ENCODE measurements at regions not wholly inside any gene's neighbourhood (a gene's known extent, or its start where the extent isn't known, plus 50 kb on each side); places are given as distances from the start of the nearest gene placed in this dataset.

DNA sequence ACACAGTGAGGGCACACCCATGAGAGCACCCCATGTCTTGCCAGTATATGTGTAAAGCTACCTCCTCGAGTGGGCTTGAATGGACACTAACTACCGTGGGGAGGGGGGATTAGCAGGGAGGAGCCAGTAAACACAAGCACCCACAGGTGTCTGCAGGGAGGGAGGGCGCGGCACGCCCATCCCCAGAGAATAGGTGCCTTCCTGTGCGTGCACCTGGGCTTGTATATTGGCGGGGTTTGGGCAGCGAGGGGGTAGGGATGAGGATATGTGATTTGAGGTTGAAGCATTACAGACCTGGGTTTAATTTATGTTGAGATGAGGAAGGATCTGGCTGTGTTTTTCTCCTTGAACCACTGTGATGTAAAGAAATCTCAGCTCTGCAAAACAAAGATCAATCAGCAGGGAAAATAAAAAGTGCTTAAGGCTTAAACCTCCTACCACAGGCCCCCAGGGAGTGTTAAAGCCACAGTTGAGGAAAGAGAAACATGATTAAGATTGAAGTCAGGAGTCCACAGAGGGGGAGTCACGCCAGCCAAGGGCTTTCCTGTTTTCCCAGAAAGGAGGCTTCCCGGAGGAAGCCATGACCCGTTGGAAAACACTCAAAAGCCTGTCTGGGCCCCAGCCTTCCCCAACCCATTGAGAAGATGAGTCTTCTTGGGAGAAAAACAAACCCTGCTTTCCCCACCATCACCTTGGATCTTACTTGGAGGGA lies 80.0 kb downstream of the CAMK2N1 start:
- intact Hi-C loops (cut with micrococcal nuclease; ENCODE audit: unreplicated experiment): no loop called here
- no peaks in the 10 kb centered on the region for H3K36me3 ChIP-seq (ENCODE audit: insufficient read depth, low read length, poor library complexity, severe bottlenecking)
- H3K4me1 ChIP-seq (ENCODE audit: insufficient read depth, low read length, poor library complexity, severe bottlenecking): no peaks in the 10 kb centered on the region
- ChIA-PET POLR2A (ENCODE audit: low non-redundant PET) (no interaction called here), CTCF (no interaction called here)
- DNase-seq (ENCODE audit: low spot score): no peak
- no peak overlapping the region for H3K4me3 ChIP-seq (ENCODE audit: low read depth, low read length, poor library complexity, severe bottlenecking)
- no peak for TF ChIP-seq EZH2 (IDR thresholded peaks at IDR 0.05; ENCODE audit: borderline replicate concordance, low read depth, low read length, poor library complexity, severe bottlenecking)
- TF ChIP-seq, protein P1, sequence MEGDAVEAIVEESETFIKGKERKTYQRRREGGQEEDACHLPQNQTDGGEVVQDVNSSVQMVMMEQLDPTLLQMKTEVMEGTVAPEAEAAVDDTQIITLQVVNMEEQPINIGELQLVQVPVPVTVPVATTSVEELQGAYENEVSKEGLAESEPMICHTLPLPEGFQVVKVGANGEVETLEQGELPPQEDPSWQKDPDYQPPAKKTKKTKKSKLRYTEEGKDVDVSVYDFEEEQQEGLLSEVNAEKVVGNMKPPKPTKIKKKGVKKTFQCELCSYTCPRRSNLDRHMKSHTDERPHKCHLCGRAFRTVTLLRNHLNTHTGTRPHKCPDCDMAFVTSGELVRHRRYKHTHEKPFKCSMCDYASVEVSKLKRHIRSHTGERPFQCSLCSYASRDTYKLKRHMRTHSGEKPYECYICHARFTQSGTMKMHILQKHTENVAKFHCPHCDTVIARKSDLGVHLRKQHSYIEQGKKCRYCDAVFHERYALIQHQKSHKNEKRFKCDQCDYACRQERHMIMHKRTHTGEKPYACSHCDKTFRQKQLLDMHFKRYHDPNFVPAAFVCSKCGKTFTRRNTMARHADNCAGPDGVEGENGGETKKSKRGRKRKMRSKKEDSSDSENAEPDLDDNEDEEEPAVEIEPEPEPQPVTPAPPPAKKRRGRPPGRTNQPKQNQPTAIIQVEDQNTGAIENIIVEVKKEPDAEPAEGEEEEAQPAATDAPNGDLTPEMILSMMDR (conservative IDR thresholded peaks at IDR 0.05; ENCODE audit: low read depth, low read length): no peak
- H3K27me3 ChIP-seq (replicated peaks; ENCODE audit: insufficient read depth, low read depth, low read length, poor library complexity): peaks cover 4% of the 10 kb centered on the region
- no TSS peak for BruUV-seq (replicated peaks)
- H3K9me3 ChIP-seq (ENCODE audit: low read depth, low read length, poor library complexity, severe bottlenecking): no peaks in the 10 kb centered on the region
- H3K27ac ChIP-seq (ENCODE audit: low read depth, low read length, poor library complexity, severe bottlenecking): no peak overlapping the region

GRCh38 chr1:20405051-20405754 lies 80.8 kb downstream of the CAMK2N1 start:
- Histone ChIP-seq H3K27ac (ENCODE audit: low read depth, low read length, poor library complexity, severe bottlenecking) (no peak overlapping the region), H3K4me1 (ENCODE audit: insufficient read depth, low read length, poor library complexity, severe bottlenecking) (no peaks in the 10 kb centered on the region), H3K9me3 (ENCODE audit: low read depth, low read length, poor library complexity, severe bottlenecking) (no peaks in the 10 kb centered on the region), H3K36me3 (ENCODE audit: insufficient read depth, low read length, poor library complexity, severe bottlenecking) (no peaks in the 10 kb centered on the region), H3K4me3 (ENCODE audit: low read depth, low read length, poor library complexity, severe bottlenecking) (no peak overlapping the region), H3K27me3 (replicated peaks; ENCODE audit: insufficient read depth, low read depth, low read length, poor library complexity) (peaks cover 7% of the 10 kb centered on the region)
- TF ChIP-seq EZH2 (IDR thresholded peaks at IDR 0.05; ENCODE audit: borderline replicate concordance, low read depth, low read length, poor library complexity, severe bottlenecking): no peak
- TF ChIP-seq, protein P1 (conservative IDR thresholded peaks at IDR 0.05; ENCODE audit: low read depth, low read length): no peak
- intact Hi-C loops (cut with micrococcal nuclease; ENCODE audit: unreplicated experiment): no loop called here
- ChIA-PET POLR2A (ENCODE audit: low non-redundant PET) (no interaction called here), CTCF (no interaction called here)
- no TSS peak for BruUV-seq (replicated peaks)
- no peak for DNase-seq (ENCODE audit: low spot score)

Measured in A673 (cell line).